HG03060 (cell line): ENCODE measurements at regions not wholly inside any gene's neighbourhood (a gene's known extent, or its start where the extent isn't known, plus 50 kb on each side); places are given as distances from the start of the nearest gene placed in this dataset.
"Not testable (repeated sequence)": the region's sequence is repeated elsewhere in the genome, so short reads cannot be mapped to it uniquely, and the experiment has no call there.

ENCODE experiments used
- ATAC-seq: cut with Tn5 transposase; IDR thresholded peaks from one replicate; pipeline ENCODE4 v1.9.1; 2021; ENCODE audit warnings: low read depth, moderate number of reproducible peaks; ENCODE audit not compliant: unreplicated experiment

DNA sequence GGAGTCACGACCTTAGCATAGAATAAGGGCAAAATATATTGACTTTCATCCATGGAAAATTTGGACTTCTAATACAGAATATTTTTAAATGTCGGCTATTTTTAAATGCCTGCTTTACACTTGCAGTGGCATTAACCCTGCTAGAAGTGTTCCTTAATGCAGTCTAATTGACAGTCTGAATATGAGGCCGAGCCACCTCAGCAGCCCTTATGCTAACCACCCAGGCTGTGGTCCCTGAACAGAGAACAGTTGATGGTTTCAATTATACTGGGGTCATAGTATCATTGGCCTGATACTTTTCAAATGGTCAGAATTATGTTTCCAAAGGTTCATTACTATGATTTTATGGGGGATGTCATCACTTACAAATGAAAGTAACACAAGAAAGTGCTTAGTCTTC, 764.7 kb upstream of the SLITRK1 start:
- no peak for ATAC-seq

- ATAC-seq: no peak
Measured at GRCh38 chr13:84645196-84646012, 763.1 kb upstream of the SLITRK1 start.

DNA sequence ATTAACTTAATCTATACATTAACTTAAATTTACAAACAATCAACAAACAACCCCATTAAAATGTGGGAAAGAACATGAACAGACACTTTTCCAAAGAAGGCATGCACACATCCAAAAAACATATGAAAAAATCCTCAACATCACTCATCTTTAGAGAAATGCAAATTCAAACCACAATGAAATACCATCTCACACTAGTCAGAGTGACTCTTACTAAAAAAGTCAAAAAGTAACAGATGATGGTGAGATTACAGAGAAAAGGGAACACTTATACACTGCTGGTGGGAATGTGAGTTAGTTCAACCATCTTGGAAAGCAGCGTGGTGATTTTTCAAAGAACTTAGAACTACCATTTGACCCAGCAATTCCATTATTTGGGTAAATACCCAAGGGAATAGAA, 759.2 kb upstream of the SLITRK1 start:
- ATAC-seq: no peak

- no peak for ATAC-seq
Measured at GRCh38 chr13:84640691-84641090, 758.4 kb upstream of the SLITRK1 start.

- ATAC-seq: no peak
Measured at GRCh38 chr13:84630476-84630875, 748.2 kb upstream of the SLITRK1 start.

DNA sequence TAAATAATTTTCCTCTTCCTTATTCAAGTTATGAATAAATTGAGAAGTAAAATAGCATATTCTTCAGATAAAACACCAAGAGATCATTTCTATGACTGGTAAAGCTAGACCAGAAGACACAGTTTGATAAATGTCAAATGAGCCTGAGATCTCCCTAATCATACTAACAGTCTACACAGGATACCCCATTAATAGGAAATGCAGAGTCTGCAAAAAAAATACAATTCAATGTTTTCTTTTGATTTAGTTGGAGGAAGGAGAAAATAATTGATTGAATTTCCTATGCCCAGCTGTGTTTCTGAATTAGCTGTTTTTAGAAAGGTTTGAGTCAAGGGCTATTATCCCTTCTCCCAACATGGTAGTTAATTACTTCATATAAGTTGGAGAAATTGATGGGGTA, 734.6 kb upstream of the SLITRK1 start:
- no peak for ATAC-seq

DNA sequence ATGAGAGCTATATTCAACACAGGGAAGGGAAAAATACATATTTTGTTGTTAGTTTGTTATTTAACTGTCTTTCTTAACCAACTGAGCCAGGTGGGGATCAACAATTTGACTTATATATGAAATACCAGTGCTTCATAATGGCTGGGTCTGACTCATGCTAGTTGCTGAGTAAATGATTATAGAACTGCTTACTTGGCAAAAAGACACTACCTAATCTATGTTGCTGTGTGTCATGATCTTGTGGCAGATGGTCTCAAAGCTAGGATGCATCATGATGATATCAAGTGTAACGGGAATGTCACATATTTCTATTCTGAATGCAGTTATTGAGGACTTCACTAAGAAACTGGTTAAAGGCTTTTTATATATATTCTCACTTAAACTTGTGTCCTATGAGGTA, 727.4 kb upstream of the SLITRK1 start:
- ATAC-seq: no peak

DNA sequence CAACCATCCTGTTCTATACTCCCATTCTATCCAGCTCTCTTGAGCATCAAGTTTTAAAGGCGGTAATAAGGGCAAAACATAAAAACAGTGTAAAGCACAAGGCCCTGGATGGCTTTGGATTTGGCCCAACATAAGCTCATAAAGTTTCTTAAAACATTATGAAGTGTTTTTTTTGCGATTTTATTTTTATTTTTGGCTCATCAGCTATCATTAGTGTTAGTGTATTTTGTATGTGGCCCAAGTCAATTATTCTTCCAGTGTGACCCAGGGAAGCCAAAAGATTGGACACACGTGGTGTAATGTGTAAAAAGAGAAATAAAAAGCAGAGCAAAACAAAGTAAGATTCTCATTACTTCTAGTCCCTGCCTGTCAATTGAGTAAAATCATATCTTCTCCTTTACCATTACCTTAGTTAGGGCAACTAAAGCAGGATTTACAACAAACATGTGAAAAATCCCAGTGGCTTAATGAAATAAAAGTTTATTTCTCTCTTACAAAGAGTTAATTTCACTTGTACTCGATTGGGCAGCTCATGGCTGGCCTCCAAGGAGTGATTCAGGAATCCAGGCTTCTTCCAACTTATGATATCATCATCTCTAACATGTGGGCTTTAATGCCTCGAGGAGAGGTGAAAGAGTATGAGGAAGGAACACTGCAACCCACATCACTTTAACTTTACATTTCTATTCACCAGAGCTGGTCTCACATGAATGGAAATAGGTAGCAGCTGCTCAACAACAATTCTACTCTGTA, 725.2 kb upstream of the SLITRK1 start:
- ATAC-seq: no peak

- no peak for ATAC-seq
Measured at GRCh38 chr13:84606616-84607015, 724.3 kb upstream of the SLITRK1 start.

DNA sequence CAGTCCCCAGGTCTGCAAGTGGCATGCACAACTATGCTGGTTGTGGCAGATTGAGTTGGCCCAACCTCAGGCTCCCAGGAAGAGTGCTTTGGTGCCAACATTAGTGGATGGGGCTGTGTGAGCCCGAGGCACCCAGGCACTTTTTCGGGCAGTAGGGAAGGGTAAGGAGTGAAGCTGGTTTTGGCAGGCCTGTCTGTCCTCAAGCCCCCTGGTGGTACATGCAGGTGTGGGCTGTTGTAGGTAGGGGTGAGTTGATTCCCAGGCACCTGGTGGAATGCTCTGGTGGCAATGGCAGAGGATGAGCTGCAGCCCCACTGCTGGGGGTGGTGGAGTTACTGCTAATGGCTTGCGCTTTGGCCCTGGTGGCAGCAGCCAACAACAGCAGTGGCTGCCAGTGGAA, 723.7 kb upstream of the SLITRK1 start:
- no peak for ATAC-seq

DNA sequence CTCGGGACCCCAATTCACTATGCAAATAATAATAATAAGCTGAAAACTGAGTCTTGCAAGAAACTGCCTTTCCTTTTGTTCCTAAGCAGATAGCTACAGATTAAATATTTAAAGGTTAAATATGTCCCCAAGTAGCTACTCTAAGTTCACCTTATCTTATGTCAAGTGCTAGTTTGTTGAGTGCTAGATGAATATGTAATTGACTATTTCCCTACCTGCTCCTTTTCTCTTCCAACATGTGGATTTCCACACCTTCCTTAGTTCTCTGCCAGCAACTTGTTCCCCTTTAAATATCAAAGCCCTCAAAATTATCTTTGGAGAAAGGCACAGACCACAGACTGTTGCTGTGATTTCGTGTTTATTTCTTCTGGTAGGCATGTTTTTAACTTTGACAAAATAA, 709.2 kb upstream of the SLITRK1 start:
- no peak for ATAC-seq

DNA sequence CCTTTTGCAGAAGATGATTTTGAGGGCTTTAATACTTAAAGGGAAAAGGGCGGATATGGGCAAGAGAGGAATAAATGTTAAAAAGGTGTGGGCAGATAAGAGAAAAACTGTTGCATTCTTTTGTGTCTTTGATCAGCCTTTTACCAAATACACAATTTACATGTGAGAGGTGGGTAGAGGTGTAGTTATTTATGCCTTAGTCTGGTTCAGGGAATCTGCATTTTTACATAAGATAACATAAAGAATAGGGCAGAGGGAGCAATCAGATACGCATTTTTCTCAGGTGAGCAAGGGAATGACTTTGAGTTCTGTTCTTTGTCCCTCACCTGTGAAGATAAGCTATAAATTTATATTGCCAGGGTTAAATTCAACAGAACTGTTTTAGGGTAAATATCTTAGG, 708.4 kb upstream of the SLITRK1 start:
- no peak for ATAC-seq

- ATAC-seq: no peak
Measured at GRCh38 chr13:84588023-84588422, 705.7 kb upstream of the SLITRK1 start.

DNA sequence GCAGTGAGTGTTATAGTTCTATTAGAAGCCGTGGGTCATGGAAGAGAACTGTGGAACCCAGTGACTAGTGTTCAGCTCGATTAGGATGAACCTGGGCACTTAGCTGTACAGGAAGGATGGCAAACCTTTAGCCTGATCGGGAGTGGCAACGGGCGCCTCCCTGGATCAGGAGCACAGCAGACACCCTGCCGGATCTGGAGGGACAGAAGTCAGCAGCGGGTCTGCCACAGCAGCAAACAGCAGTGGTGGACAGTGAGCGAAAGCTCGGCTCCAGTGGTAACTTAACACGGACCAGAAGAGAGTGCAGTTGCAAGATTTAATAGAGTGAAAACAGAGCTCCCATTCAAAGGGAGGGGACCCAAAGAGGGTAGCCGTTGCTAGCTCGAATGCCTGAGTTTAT, 697.6 kb upstream of the SLITRK1 start:
- not testable (repeated sequence) for ATAC-seq

- ATAC-seq: no peak
Measured at GRCh38 chr13:84574851-84575250, 692.6 kb upstream of the SLITRK1 start.

DNA sequence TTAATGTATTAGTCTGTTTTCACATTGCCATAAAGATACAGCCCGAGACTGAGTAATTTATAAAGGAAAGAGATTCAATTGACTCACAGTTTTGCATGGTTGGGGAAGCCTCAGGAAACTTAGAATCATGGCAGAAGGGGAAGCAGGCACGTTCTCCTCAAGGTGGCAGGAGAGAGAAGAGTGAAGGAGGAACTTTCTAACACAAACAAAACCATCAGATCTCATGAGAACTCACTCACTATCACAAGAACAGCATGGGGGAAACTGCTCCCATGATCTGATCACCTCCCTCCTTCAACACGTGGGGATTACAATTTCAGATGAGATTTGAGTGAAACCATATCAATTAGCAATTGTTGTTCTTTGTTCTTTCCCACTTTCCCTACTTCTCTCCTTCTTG, 689.0 kb upstream of the SLITRK1 start:
- ATAC-seq: no peak

- no peak for ATAC-seq
Measured at GRCh38 chr13:84570831-84571230, 688.6 kb upstream of the SLITRK1 start.

GRCh38 chr13:84569366-84569765, 687.1 kb upstream of the SLITRK1 start:
- no peak for ATAC-seq

DNA sequence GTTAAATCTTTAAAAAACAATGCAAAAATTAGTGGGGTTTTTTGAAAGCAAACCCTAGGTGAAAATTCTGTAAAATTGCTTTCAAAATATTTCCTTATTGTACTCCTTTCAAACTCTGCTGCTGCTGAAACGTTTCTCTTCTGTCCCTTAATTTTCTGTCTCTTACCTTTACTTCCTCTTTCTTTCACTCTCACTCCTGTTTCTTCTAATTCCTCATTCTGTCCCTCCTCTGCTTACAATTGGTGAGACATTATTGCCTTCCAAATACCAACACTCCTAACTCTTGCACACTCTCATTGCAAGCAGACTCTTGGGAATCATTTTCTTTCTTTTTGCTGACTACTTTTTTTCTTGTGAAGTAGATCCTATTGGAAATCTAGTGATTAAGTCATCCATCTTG, 685.6 kb upstream of the SLITRK1 start:
- no peak for ATAC-seq

GRCh38 chr13:84566780-84567179, 684.5 kb upstream of the SLITRK1 start:
- no peak for ATAC-seq

GRCh38 chr13:84563611-84564010, 681.3 kb upstream of the SLITRK1 start:
- ATAC-seq: no peak

GRCh38 chr13:84553227-84553626, 671.0 kb upstream of the SLITRK1 start:
- ATAC-seq: no peak
